SK-N-SH treated with all-trans-retinoic acid at 6 μM for 48 hours (cell line): ENCODE measurements at regions not wholly inside any gene's neighbourhood (a gene's known extent, or its start where the extent isn't known, plus 50 kb on each side); places are given as distances from the start of the nearest gene placed in this dataset.

Experiments
- ARNTL ChIP-seq: fragments of 450-650 bp; formaldehyde crosslinking; IDR thresholded peaks from 2 replicates; pipeline ENCODE4 v1.5.0; 2020; ENCODE audit warnings: low read depth, mild to moderate bottlenecking, moderate library complexity, borderline replicate concordance
- CSDC2 ChIP-seq: fragments of 250-450 bp; sonication (Bioruptor Pico); IDR thresholded peaks from 2 replicates; pipeline ENCODE4 v1.5.0; 2020; ENCODE audit warnings: mild to moderate bottlenecking, moderate library complexity

DNA sequence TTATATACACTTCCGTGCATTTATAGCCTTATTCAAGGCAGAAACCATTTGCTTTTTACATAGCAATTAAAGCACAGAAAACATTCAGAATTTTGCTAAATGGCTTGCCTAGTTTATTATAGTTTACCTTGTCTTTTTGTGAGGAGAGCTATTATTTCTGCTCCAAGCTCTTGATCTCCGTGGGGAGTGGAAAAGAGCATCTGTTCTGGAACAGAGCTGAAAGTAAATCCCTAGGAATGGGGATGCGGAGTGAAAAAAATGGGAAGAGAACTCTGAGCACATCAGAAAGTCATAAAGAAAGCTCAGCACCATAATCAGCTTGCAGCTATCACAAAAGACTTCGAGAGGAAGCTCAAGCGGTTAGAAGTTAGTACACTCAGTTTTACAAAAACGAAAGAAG lies 1006.7 kb downstream of the ROBO2 start:
- TF ChIP-seq CSDC2 (CRISPR knock-in tag) (no peak), ARNTL (CRISPR knock-in tag) (no peak)
